GM19239 (cell line): ENCODE measurements at regions not wholly inside any gene's neighbourhood (a gene's known extent, or its start where the extent isn't known, plus 50 kb on each side); places are given as distances from the start of the nearest gene placed in this dataset.
"Not testable (repeated sequence)": the region's sequence is repeated elsewhere in the genome, so short reads cannot be mapped to it uniquely, and the experiment has no call there.

Experiments
- DNase-seq: peaks from one replicate; pipeline ENCODE4 v3.0.0; 2011; ENCODE audit warnings: low spot score; ENCODE audit not compliant: insufficient read length
- FAIRE-seq: peaks from 2 replicates; lab custom pipeline; 2011; peaks lifted over from hg19 to GRCh38; lab: Jason Lieb, UNC

GRCh38 chr6:50992704-50993625 is 174.3 kb downstream of the TFAP2B start:
- FAIRE-seq (no peak), DNase-seq (no peak)

GRCh38 chr6:50993941-50994720 is 175.5 kb downstream of the TFAP2B start:
- FAIRE-seq (no peak), DNase-seq (no peak)

- FAIRE-seq (no peak), DNase-seq (no peak)
Observed at GRCh38 chr6:50995036-50995435, 176.4 kb downstream of the TFAP2B start.

- DNase-seq (no peak), FAIRE-seq (no peak)
Observed at GRCh38 chr6:50998905-50999304, 180.2 kb downstream of the TFAP2B start.

- DNase-seq (no peak), FAIRE-seq (no peak)
Observed at GRCh38 chr6:51001399-51001798, 182.7 kb downstream of the TFAP2B start.

- DNase-seq: no peak
- FAIRE-seq: no peak
Observed at GRCh38 chr6:51004380-51004779, 185.7 kb downstream of the TFAP2B start.

GRCh38 chr6:51005779-51006178 is 187.1 kb downstream of the TFAP2B start:
- FAIRE-seq (no peak), DNase-seq (no peak)

- DNase-seq (no peak), FAIRE-seq (no peak)
Observed at GRCh38 chr6:51007237-51007636, 188.6 kb downstream of the TFAP2B start.

GRCh38 chr6:51008693-51009092 is 190.0 kb downstream of the TFAP2B start:
- FAIRE-seq, DNase-seq: not testable (repeated sequence)

GRCh38 chr6:51013376-51013775 is 194.7 kb downstream of the TFAP2B start:
- DNase-seq (no peak), FAIRE-seq (no peak)

GRCh38 chr6:51015394-51015793 is 196.7 kb downstream of the TFAP2B start:
- DNase-seq (no peak), FAIRE-seq (no peak)

- no peak for DNase-seq
- no peak for FAIRE-seq
Observed at GRCh38 chr6:51016489-51016888, 197.8 kb downstream of the TFAP2B start.

GRCh38 chr6:51019806-51020205 is 201.1 kb downstream of the TFAP2B start:
- no peak for FAIRE-seq
- DNase-seq: no peak

GRCh38 chr6:51021171-51021570 is 202.5 kb downstream of the TFAP2B start:
- FAIRE-seq: no peak

GRCh38 chr6:51024126-51024525 is 205.5 kb downstream of the TFAP2B start:
- DNase-seq: no peak
- FAIRE-seq: no peak

More at GRCh38 chr6:51021171-51021570, 202.5 kb downstream of the TFAP2B start:
- DNase-seq: no peak

GRCh38 chr6:51025082-51025777 is 206.6 kb downstream of the TFAP2B start:
- no peak for DNase-seq
- FAIRE-seq: no peak

GRCh38 chr6:51027283-51028065 is 208.8 kb downstream of the TFAP2B start:
- DNase-seq (no peak), FAIRE-seq (no peak)

GRCh38 chr6:51028276-51028675 is 209.6 kb downstream of the TFAP2B start:
- DNase-seq (no peak), FAIRE-seq (no peak)

- FAIRE-seq (no peak), DNase-seq (no peak)
Observed at GRCh38 chr6:51029561-51029960, 210.9 kb downstream of the TFAP2B start.

GRCh38 chr6:51045548-51045947 is 226.9 kb downstream of the TFAP2B start:
- no peak for FAIRE-seq
- no peak for DNase-seq
